GM18517 (cell line): ENCODE measurements at regions not wholly inside any gene's neighbourhood (a gene's known extent, or its start where the extent isn't known, plus 50 kb on each side); places are given as distances from the start of the nearest gene placed in this dataset.
"Not testable (repeated sequence)": the region's sequence is repeated elsewhere in the genome, so short reads cannot be mapped to it uniquely, and the experiment has no call there.

ENCODE experiments used
- ATAC-seq: cut with Tn5 transposase; IDR thresholded peaks from one replicate; pipeline ENCODE4 v1.9.1; 2021; ENCODE audit warnings: mild to moderate bottlenecking, moderate library complexity; ENCODE audit not compliant: unreplicated experiment

- ATAC-seq, result no peak
Observed at GRCh38 chr2:125185691-125186270, 1160.7 kb downstream of the CNTNAP5 start.

DNA sequence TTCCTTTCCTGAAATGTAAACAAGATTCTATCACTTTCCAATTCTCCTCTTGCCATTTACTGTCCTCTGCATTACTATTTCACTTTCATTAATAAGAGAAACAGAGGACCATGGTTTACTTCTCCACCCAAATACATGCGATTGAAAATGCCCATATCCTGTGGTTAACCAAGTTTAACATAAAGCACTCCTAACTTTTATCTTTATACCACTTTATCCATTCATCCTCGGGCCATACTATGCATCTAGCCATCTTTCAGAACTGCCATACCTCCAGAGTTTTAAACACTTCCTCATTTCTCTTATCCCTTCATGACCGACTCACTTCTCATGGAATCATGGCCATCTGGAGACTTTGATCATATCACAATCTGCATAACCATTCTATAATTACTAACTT is 1182.3 kb downstream of the CNTNAP5 start:
- no peak for ATAC-seq

DNA sequence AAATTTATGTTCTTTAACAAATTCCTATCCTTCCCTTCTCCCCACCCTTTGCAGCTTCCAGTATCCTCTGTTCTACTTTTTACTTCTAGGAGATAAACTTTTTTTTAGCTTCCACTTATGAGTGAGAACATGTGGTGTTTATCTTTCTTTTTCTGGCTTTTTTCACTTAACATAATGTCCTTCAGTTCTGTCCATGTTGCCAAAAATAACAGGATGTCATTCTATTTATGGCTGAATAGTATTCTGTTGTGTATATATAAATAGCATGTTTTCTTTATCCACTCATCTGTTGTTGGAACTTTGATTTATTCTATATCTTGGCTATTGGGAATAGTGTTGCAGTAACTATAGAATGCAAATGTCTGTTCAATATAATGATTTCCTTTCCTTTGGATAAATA is 1191.2 kb downstream of the CNTNAP5 start:
- ATAC-seq, result no peak

GRCh38 chr2:125224188-125224587 is 1199.1 kb downstream of the CNTNAP5 start:
- ATAC-seq, result no peak

GRCh38 chr2:125224830-125225229 is 1199.7 kb downstream of the CNTNAP5 start:
- ATAC-seq, result no peak

DNA sequence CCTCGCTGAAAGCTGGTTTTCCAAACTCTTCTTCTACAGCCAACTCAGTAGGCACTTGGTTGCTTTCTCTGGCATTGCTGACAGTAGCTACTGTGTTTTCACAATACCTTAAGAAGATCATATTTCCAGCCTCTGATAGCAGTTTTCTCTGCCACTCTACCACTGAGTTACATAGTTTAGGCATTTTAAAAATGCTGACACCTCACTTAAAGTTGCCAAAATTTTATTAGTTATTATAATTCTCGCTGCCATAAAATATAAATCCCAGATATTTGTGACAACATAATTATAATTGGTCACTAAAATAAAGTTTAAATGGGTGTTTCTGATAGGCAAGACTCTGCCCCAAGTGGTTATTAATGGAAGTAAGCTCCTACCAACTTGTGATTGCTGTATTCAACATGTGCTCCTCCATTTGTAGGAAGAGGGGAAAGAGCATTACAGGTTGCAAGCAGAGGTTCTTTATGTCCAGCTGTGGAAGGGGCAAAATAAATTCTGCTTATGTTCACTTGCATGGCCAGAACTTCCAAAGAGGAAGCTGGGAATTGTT is 1202.8 kb downstream of the CNTNAP5 start:
- no peak for ATAC-seq

DNA sequence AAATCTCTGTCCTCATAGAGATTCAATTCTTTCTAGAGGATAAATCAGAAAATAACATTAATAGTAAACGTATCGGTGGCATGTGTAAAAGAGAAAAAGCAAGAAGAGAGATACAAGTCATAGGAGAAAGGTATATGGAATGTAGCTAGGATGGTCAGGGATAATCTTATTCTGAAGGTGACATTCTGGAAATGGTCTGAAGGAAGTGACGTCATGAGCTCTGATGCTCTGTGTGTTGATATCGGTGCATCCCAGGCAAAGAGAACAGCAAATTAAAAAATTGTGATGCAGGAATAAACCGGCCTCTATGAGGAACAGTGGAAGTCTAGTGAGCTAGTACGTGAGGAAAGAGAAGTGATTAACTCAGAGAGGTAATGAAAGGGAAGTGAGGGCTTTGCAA is 1215.8 kb downstream of the CNTNAP5 start:
- ATAC-seq, result no peak

DNA sequence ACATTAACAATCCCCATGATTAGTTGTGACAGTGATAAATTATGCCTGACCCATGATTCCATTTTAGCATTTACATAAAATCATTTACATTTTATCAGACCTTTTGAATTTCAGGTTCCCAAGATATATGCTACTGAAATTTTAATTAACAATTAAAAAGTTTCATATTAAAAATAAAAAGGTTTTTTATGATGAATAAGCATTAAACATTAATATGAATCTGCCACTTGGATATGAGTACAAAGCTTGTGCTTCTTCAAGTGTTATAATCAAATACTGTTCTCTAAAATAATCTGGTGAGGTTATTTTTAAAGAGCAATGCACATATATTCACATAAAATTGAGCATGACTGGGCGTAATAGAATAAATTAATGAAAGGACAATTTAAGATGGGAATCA is 1218.0 kb downstream of the CNTNAP5 start:
- ATAC-seq, result no peak

GRCh38 chr2:125254010-125254409 is 1228.9 kb downstream of the CNTNAP5 start:
- no peak for ATAC-seq

GRCh38 chr2:125259451-125259850 is 1234.4 kb downstream of the CNTNAP5 start:
- ATAC-seq, result no peak

GRCh38 chr2:125260366-125260930 is 1235.4 kb downstream of the CNTNAP5 start:
- ATAC-seq, result not testable (repeated sequence)

DNA sequence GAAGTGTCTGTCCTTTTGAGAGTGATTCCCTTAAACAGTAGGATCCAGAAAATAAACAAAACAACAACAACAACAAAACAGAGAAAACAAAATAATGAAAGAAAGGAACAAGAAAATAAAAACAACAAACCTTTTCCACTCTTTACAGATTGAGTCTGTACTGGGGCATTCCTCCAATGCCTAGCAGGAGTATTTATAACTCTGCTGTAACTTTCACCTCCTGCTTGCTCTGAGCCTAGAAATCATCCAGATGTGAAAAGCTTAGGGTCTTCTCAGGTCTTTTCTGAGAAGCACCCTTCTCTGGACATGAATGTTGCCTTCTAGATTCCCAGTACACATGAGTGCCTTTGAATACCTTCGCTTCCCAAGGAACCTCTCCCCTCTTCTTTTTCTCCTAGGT is 1239.4 kb downstream of the CNTNAP5 start:
- no peak for ATAC-seq

GRCh38 chr2:125267683-125268082 is 1242.6 kb downstream of the CNTNAP5 start:
- ATAC-seq, result no peak

GRCh38 chr2:125272651-125273050 is 1247.6 kb downstream of the CNTNAP5 start:
- ATAC-seq, result no peak

- ATAC-seq, result no peak
Observed at GRCh38 chr2:125274718-125275117, 1249.6 kb downstream of the CNTNAP5 start.

DNA sequence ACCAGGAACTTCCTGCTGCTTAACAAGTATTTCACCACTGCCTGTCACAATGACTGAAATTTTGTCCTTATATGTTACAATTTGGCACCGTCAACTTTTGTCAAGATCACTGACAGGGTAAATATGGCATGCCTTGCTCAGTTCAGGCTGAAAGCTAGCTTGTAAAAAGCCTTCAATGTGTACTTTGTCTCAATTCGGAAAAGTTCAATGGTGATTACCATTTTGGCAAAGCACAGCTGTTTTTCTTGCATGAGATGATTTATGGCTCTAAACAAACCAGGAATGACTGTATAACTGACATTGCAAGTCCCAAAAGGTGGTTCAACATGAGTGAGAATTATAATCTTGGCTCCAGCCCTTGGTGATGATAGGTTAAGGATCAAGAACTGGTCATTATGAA is 1255.2 kb downstream of the CNTNAP5 start:
- no peak for ATAC-seq

DNA sequence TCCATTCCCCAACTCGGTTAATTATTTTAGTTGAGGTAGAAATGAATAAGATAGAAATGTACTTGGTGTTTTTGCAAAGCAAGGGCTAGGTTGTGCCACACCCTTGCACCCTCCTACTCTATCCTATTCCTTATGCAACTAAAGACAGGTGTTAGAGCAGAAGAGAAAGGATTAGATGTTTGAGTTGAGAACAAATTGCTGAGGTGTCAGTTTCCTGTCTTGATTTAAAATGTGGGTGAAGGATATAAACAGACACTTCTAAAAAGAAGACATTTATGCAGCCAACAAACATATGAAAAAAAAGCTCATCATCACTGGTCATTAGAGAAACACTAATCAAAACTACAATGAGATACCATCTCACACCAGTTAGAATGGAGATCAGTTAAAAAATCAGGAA is 1256.2 kb downstream of the CNTNAP5 start:
- ATAC-seq, result no peak

GRCh38 chr2:125296742-125297141 is 1271.7 kb downstream of the CNTNAP5 start:
- no peak for ATAC-seq

GRCh38 chr2:125310657-125311364 is 1285.7 kb downstream of the CNTNAP5 start:
- ATAC-seq, result no peak

- no peak for ATAC-seq
Observed at GRCh38 chr2:125312342-125312741, 1287.3 kb downstream of the CNTNAP5 start.

- ATAC-seq, result no peak
Observed at GRCh38 chr2:125313806-125314205, 1288.7 kb downstream of the CNTNAP5 start.

GRCh38 chr2:125318740-125319139 is 1293.7 kb downstream of the CNTNAP5 start:
- no peak for ATAC-seq
